Nephron (organoid): ENCODE measurements at regions not wholly inside any gene's neighbourhood (a gene's known extent, or its start where the extent isn't known, plus 50 kb on each side); places are given as distances from the start of the nearest gene placed in this dataset.

Experiments used
- H3K27ac Mint-ChIP-seq, 3 experiments: 2 replicates each; pipeline ENCODE4 v1.8.0; 2020; ENCODE audit warnings: mixed read lengths in 3 of 3, mild to moderate bottlenecking in 2 of 3, moderate library complexity in 1 of 3
- H3K27me3 Mint-ChIP-seq: 2 replicates; pipeline ENCODE4 v1.8.0; 2021; ENCODE audit warnings: low read depth, mild to moderate bottlenecking, moderate library complexity, mixed read lengths
- H3K36me3 Mint-ChIP-seq: 2 replicates; pipeline ENCODE4 v1.8.0; 2020; ENCODE audit warnings: low read depth, mixed read lengths
- H3K4me1 Mint-ChIP-seq: 2 replicates; pipeline ENCODE4 v1.8.0; 2020; ENCODE audit warnings: mixed read lengths
- H3K4me3 Mint-ChIP-seq, 3 experiments: 2 replicates each; pipeline ENCODE4 v1.8.0; 2020; ENCODE audit warnings: mild to moderate bottlenecking in 3 of 3, mixed read lengths in 3 of 3, moderate library complexity in 2 of 3
- H3K9me3 Mint-ChIP-seq: 2 replicates; pipeline ENCODE4 v1.8.0; 2020; ENCODE audit warnings: mixed read lengths
- CTCF ChIP-seq, 3 experiments: fragments of 200-600 bp; sonication (generic); IDR thresholded peaks; one replicate each; pipeline ENCODE4 v1.5.0; 2021; ENCODE audit warnings: antibody characterized with exemption in 3 of 3; ENCODE audit not compliant: unreplicated experiment in 3 of 3

- peaks cover 8% of the 10 kb centered on the region for H3K9me3 Mint-ChIP-seq
- no peak for TF ChIP-seq CTCF (IDR thresholded peaks at IDR 0.05; ENCODE audit: unreplicated experiment in 3 of 3)
- no peaks in the 10 kb centered on the region for H3K36me3 Mint-ChIP-seq
- H3K4me3 Mint-ChIP-seq, result no peak overlapping the region
- no peaks in the 10 kb centered on the region for H3K4me1 Mint-ChIP-seq
- H3K27me3 Mint-ChIP-seq, result no peaks in the 10 kb centered on the region
- no peak overlapping the region for H3K27ac Mint-ChIP-seq
Observed at GRCh38 chr2:185240796-185241195, 497.8 kb upstream of the FSIP2 start.

GRCh38 chr2:185241556-185241955 lies 497.0 kb upstream of the FSIP2 start:
- H3K4me1 Mint-ChIP-seq, result no peaks in the 10 kb centered on the region
- no peak overlapping the region for H3K4me3 Mint-ChIP-seq
- no peak for TF ChIP-seq CTCF (IDR thresholded peaks at IDR 0.05; ENCODE audit: unreplicated experiment in 3 of 3)
- H3K9me3 Mint-ChIP-seq, result peaks cover 6% of the 10 kb centered on the region
- H3K36me3 Mint-ChIP-seq, result no peaks in the 10 kb centered on the region
- H3K27me3 Mint-ChIP-seq, result no peaks in the 10 kb centered on the region
- no peak overlapping the region for H3K27ac Mint-ChIP-seq

GRCh38 chr2:185242462-185242861 lies 496.1 kb upstream of the FSIP2 start:
- Mint-ChIP-seq H3K36me3 (no peaks in the 10 kb centered on the region), H3K9me3 (peaks cover 5% of the 10 kb centered on the region), H3K4me3 (no peak overlapping the region), H3K4me1 (no peaks in the 10 kb centered on the region), H3K27ac (no peak overlapping the region), H3K27me3 (no peaks in the 10 kb centered on the region)
- TF ChIP-seq CTCF (IDR thresholded peaks at IDR 0.05; ENCODE audit: unreplicated experiment in 3 of 3), result no peak

GRCh38 chr2:185245216-185245615 lies 493.4 kb upstream of the FSIP2 start:
- no peak overlapping the region for H3K27ac Mint-ChIP-seq
- H3K27me3 Mint-ChIP-seq, result no peaks in the 10 kb centered on the region
- H3K36me3 Mint-ChIP-seq, result no peaks in the 10 kb centered on the region
- H3K4me1 Mint-ChIP-seq, result no peaks in the 10 kb centered on the region
- H3K9me3 Mint-ChIP-seq, result no peaks in the 10 kb centered on the region
- no peak for TF ChIP-seq CTCF (IDR thresholded peaks at IDR 0.05; ENCODE audit: unreplicated experiment in 3 of 3)
- no peak overlapping the region for H3K4me3 Mint-ChIP-seq

GRCh38 chr2:185245806-185246205 lies 492.8 kb upstream of the FSIP2 start:
- H3K27ac Mint-ChIP-seq, result no peak overlapping the region
- H3K4me3 Mint-ChIP-seq, result no peak overlapping the region
- H3K4me1 Mint-ChIP-seq, result no peaks in the 10 kb centered on the region
- no peaks in the 10 kb centered on the region for H3K9me3 Mint-ChIP-seq
- TF ChIP-seq CTCF (IDR thresholded peaks at IDR 0.05; ENCODE audit: unreplicated experiment in 3 of 3), result no peak
- no peaks in the 10 kb centered on the region for H3K36me3 Mint-ChIP-seq
- no peaks in the 10 kb centered on the region for H3K27me3 Mint-ChIP-seq

GRCh38 chr2:185246717-185247116 lies 491.9 kb upstream of the FSIP2 start:
- no peak overlapping the region for H3K4me3 Mint-ChIP-seq
- H3K9me3 Mint-ChIP-seq, result no peaks in the 10 kb centered on the region
- no peak for TF ChIP-seq CTCF (IDR thresholded peaks at IDR 0.05; ENCODE audit: unreplicated experiment in 3 of 3)
- H3K36me3 Mint-ChIP-seq, result no peaks in the 10 kb centered on the region
- no peak overlapping the region for H3K27ac Mint-ChIP-seq
- no peaks in the 10 kb centered on the region for H3K4me1 Mint-ChIP-seq
- H3K27me3 Mint-ChIP-seq, result no peaks in the 10 kb centered on the region
